H1 (cell line): ENCODE measurements at regions not wholly inside any gene's neighbourhood (a gene's known extent, or its start where the extent isn't known, plus 50 kb on each side); places are given as distances from the start of the nearest gene placed in this dataset.

Experiments used
- BACH1 ChIP-seq: IDR thresholded peaks from 2 replicates; pipeline ENCODE4 v1.6.1; 2012; ENCODE audit warnings: low read length, improper control_type of control experiment
- BRCA1 ChIP-seq: IDR thresholded peaks from 2 replicates; pipeline ENCODE4 v1.6.1; 2012; ENCODE audit warnings: low read depth, low read length, improper control_type of control experiment
- CBX8 ChIP-seq: fragments of 300-800, 300-1000 bp; sonication (generic); IDR thresholded peaks from 2 replicates; pipeline ENCODE4 v1.7.1; 2016; ENCODE audit warnings: low read depth, low read length, borderline replicate concordance
- CHD7 ChIP-seq: fragments of 300-600 bp; sonication (generic); IDR thresholded peaks from 2 replicates; pipeline ENCODE4 v1.7.1; 2012; ENCODE audit warnings: low read length, moderate library complexity, mild to moderate bottlenecking, inconsistent platforms; ENCODE audit not compliant: insufficient replicate concordance
- E2F6 ChIP-seq: IDR thresholded peaks from 2 replicates; pipeline ENCODE4 v1.6.1; 2012; ENCODE audit warnings: inconsistent platforms
- FOSL1 ChIP-seq: IDR thresholded peaks from 2 replicates; pipeline ENCODE4 v1.6.1; 2011; ENCODE audit warnings: mild to moderate bottlenecking, low read depth, low read length, moderate library complexity; ENCODE audit not compliant: insufficient read depth
- GABPA ChIP-seq: IDR thresholded peaks from 2 replicates; pipeline ENCODE4 v1.6.1; 2011; ENCODE audit warnings: mild to moderate bottlenecking, low read length, moderate library complexity, borderline replicate concordance; ENCODE audit not compliant: insufficient read depth
- GTF2F1 ChIP-seq: IDR thresholded peaks from 2 replicates; pipeline ENCODE4 v1.6.1; 2012; ENCODE audit warnings: low read depth, low read length, improper control_type of control experiment, borderline replicate concordance
- JUN ChIP-seq: IDR thresholded peaks from 2 replicates; pipeline ENCODE4 v1.6.1; 2011; ENCODE audit warnings: low read depth, mild to moderate bottlenecking, improper control_type of control experiment, low read length
- NRF1 ChIP-seq: IDR thresholded peaks from 2 replicates; pipeline ENCODE4 v1.6.1; 2011; ENCODE audit warnings: mild to moderate bottlenecking, low read depth, low read length, improper control_type of control experiment
- RNF2 ChIP-seq: fragments of 200-900, 300-1000 bp; sonication (generic); IDR thresholded peaks from 2 replicates; pipeline ENCODE4 v1.7.1; 2016; ENCODE audit warnings: borderline replicate concordance, low read depth, mild to moderate bottlenecking, antibody characterized with exemption, low read length; ENCODE audit not compliant: poor library complexity, severe bottlenecking; ENCODE audit errors: missing control alignments
- SIX5 ChIP-seq: IDR thresholded peaks from 2 replicates; pipeline ENCODE4 v1.6.1; 2011; ENCODE audit warnings: mild to moderate bottlenecking, low read depth, low read length

DNA sequence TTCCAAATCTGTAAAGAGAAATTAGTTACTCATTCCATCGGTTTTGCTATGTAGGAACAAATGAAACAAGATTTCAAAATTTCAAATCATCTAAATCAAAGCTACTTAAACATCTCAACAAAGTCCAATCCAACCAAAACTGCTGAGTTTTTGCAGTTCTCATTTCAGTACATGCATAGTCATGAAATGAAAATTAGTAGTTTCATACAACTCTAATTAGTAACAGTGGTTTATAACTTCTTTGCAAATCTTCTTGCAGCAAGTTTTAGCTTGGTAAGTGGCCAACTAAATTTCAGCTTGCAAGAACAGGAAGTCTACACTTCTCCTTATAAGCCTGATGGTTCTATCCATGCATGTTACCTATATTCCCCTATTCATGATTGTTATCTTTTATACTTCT is 75.6 kb downstream of the SPRY2 start (continued):
- TF ChIP-seq CHD7 (no peak), JUN (no peak), FOSL1 (no peak), GABPA (no peak), SIX5 (no peak), RNF2 (no peak), NRF1 (no peak), CBX8 (no peak), GTF2F1 (no peak), BACH1 (no peak), E2F6 (no peak), BRCA1 (no peak)
